Body of pancreas (tissue), 4 donors: ENCODE measurements at regions not wholly inside any gene's neighbourhood (a gene's known extent, or its start where the extent isn't known, plus 50 kb on each side); places are given as distances from the start of the nearest gene placed in this dataset.

Experiments used
- ATAC-seq: fragments of 150-250 bp; one replicate; pipeline ENCODE4 v1.9.1; 2016
- DNase-seq, 4 donors: peaks; one replicate each; pipeline ENCODE4 v3.0.0-alpha.2; 2019
- H3K27ac ChIP-seq, 4 donors: fragments of 200-600 bp; sonication (generic); 1 replicate in 3 of 4; 2 replicates in 1 of 4; pipeline versions ENCODE4 v1.5.1 to v1.6.1; 2016 to 2019; ENCODE audit warnings: mild to moderate bottlenecking in 1 of 4, mixed read lengths in 1 of 4, moderate library complexity in 1 of 4
- H3K27me3 ChIP-seq, 2 donors: fragments of 200-600 bp; sonication (generic); one replicate each; pipeline ENCODE4 v1.6.0; 2016; ENCODE audit warnings: mild to moderate bottlenecking in 1 of 2
- H3K36me3 ChIP-seq, 2 donors: fragments of 200-600 bp; sonication (generic); replicated peaks in 1 of 2; 2 replicates each; pipeline ENCODE4 v1.5.1; 2016; ENCODE audit warnings: low read depth in 2 of 2; ENCODE audit not compliant: insufficient read depth in 1 of 2
- H3K4me1 ChIP-seq: fragments of 200-600 bp; sonication (generic); one replicate; pipeline ENCODE4 v1.6.0; 2016
- H3K4me3 ChIP-seq, 2 donors: fragments of 200-600 bp; sonication (generic); 1 replicate in 1 of 2; 2 replicates in 1 of 2; pipeline ENCODE4 v1.5.1; 2016 to 2019
- H3K9me3 ChIP-seq, 3 donors: fragments of 200-600 bp; sonication (generic); 1 replicate in 2 of 3; 2 replicates in 1 of 3; pipeline ENCODE4 v1.5.1; 2016
- CTCF ChIP-seq, 7 experiments: fragments of 450-650 bp in 4 of 7; fragments of 200-600 bp in 3 of 7; sonication (generic) in 3 of 7; IDR thresholded peaks; one replicate each; pipeline ENCODE4 v1.5.1; 2016 to 2019; ENCODE audit warnings: antibody characterized with exemption in 7 of 7
- POLR2A ChIP-seq, 3 donors: fragments of 450-650 bp; IDR thresholded peaks; one replicate each; pipeline ENCODE4 v1.6.1; 2016; ENCODE audit warnings: antibody characterized with exemption in 3 of 3, mild to moderate bottlenecking in 2 of 3
- WGBS, 2 donors: methylation state at CpG; one replicate each; pipeline ENCODE4 v1.1.5; 2017; 5-methylcytosine and 5-hydroxymethylcytosine counted together
- intact Hi-C: fragments of 100-400 bp; cut with DNase I; formaldehyde crosslinking; loops from one replicate; pipeline ENCODE4 v1.15.1; 2023

GRCh38 chr11:80995523-80995922 lies 1554.7 kb upstream of the TENM4 start:
- intact Hi-C loops: no loop called here
- no peak for ATAC-seq
- 41 to 44% methylated on average over 2 of the region's 2 CpGs for WGBS, 2 donors

GRCh38 chr11:80993536-80993935 lies 1552.7 kb upstream of the TENM4 start:
- Histone ChIP-seq H3K9me3 (no peaks in the 10 kb centered on the region), H3K4me1 (no peaks in the 10 kb centered on the region), H3K27me3 (no peaks in the 10 kb centered on the region), H3K36me3 (no peaks in the 10 kb centered on the region), H3K4me3 (no peak overlapping the region), H3K27ac (no peak overlapping the region)
- no peak for TF ChIP-seq POLR2A (IDR thresholded peaks at IDR 0.05)
- no peak for TF ChIP-seq CTCF (IDR thresholded peaks at IDR 0.05)
- intact Hi-C loops: no loop called here
- DNase-seq (no peak), ATAC-seq (no peak)

More at GRCh38 chr11:80995523-80995922, 1554.7 kb upstream of the TENM4 start:
- TF ChIP-seq POLR2A (IDR thresholded peaks at IDR 0.05) (no peak), CTCF (IDR thresholded peaks at IDR 0.05) (no peak)
- H3K9me3 ChIP-seq: no peaks in the 10 kb centered on the region
- no peaks in the 10 kb centered on the region for H3K27me3 ChIP-seq
- H3K4me3 ChIP-seq: no peak overlapping the region
- no peak for DNase-seq
- H3K4me1 ChIP-seq: no peaks in the 10 kb centered on the region
- no peak overlapping the region for H3K27ac ChIP-seq
- no peaks in the 10 kb centered on the region for H3K36me3 ChIP-seq

- Histone ChIP-seq H3K36me3 (no peaks in the 10 kb centered on the region), H3K4me3 (no peak overlapping the region), H3K4me1 (no peaks in the 10 kb centered on the region), H3K9me3 (no peaks in the 10 kb centered on the region), H3K27ac (no peak overlapping the region), H3K27me3 (no peaks in the 10 kb centered on the region)
- DNase-seq: no peak
- TF ChIP-seq CTCF (IDR thresholded peaks at IDR 0.05): no peak
- no peak for TF ChIP-seq POLR2A (IDR thresholded peaks at IDR 0.05)
- WGBS, 2 donors: 90 to 95% methylated on average over 2 of the region's 2 CpGs
- no peak for ATAC-seq
- intact Hi-C loops: no loop called here
These were observed 1550.1 kb upstream of the TENM4 start for GRCh38 chr11:80990885-80991284.

GRCh38 chr11:80987171-80987570 lies 1546.3 kb upstream of the TENM4 start:
- H3K4me3 ChIP-seq: no peak overlapping the region
- ATAC-seq (no peak), DNase-seq (no peak)
- H3K36me3 ChIP-seq: no peaks in the 10 kb centered on the region
- H3K4me1 ChIP-seq: no peaks in the 10 kb centered on the region
- no peaks in the 10 kb centered on the region for H3K9me3 ChIP-seq
- intact Hi-C loops: no loop called here
- WGBS, 2 donors: 86 to 91% methylated on average over 1 of the region's 1 CpG
- no peak for TF ChIP-seq CTCF (IDR thresholded peaks at IDR 0.05)
- TF ChIP-seq POLR2A (IDR thresholded peaks at IDR 0.05): no peak
- H3K27me3 ChIP-seq: no peaks in the 10 kb centered on the region
- H3K27ac ChIP-seq: no peak overlapping the region

GRCh38 chr11:80986421-80987074 lies 1545.7 kb upstream of the TENM4 start:
- DNase-seq (no peak), ATAC-seq (no peak)
- Histone ChIP-seq H3K27ac (no peak overlapping the region), H3K27me3 (no peaks in the 10 kb centered on the region), H3K4me3 (no peak overlapping the region), H3K9me3 (no peaks in the 10 kb centered on the region), H3K36me3 (no peaks in the 10 kb centered on the region), H3K4me1 (no peaks in the 10 kb centered on the region)
- intact Hi-C loops: no loop called here
- TF ChIP-seq POLR2A (IDR thresholded peaks at IDR 0.05) (no peak), CTCF (IDR thresholded peaks at IDR 0.05) (no peak)
- 50 to 56% methylated on average over 1 of the region's 1 CpG for WGBS, 2 donors
